GM23248 (cell line): ENCODE measurements at regions not wholly inside any gene's neighbourhood (a gene's known extent, or its start where the extent isn't known, plus 50 kb on each side); places are given as distances from the start of the nearest gene placed in this dataset.

Source experiments
- EZH2 ChIP-seq: fragments of 200-600 bp; sonication (generic); IDR thresholded peaks from 2 replicates; pipeline ENCODE4 v1.6.1; 2018; ENCODE audit warnings: antibody characterized with exemption, mild to moderate bottlenecking; ENCODE audit not compliant: insufficient read depth, poor library complexity, severe bottlenecking
- EZH2phosphoT487 ChIP-seq: fragments of 200-600 bp; sonication (generic); IDR thresholded peaks from 2 replicates; pipeline ENCODE4 v1.6.1; 2018; ENCODE audit warnings: antibody characterized with exemption, moderate library complexity, mild to moderate bottlenecking, low read depth; ENCODE audit not compliant: insufficient read depth

DNA sequence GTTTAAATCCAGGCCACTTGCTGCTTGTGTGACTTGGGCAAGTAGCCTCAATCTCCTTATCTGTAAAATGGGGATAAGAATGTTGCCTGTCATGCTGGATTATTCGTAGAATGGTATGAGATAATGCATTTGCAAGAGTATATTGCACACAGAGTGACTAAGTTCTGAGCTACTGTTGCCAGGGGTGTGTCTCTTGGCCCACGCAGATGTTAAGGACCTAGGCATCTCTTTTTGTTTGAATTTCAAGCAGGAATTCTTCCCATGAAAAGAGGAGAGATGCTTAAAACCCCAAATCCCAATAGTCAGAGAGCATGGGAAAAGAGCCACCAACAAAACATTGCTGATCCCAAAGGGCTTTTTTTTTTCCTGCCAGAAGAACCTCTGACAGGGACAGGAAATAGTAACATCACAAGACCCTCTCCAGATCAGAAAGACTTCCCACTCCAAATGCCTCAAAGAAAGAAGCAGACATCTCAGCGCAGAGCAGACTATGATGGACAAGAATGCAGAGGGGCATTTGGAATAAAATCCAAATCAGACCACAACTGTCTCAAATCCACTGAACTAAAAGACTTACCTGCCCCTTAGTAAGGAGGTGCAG, 90.5 kb downstream of the MRPL46 start:
- no peak for TF ChIP-seq EZH2phosphoT487
- no peak for TF ChIP-seq EZH2
